IMR-90 (cell line): ENCODE measurements at regions not wholly inside any gene's neighbourhood (a gene's known extent, or its start where the extent isn't known, plus 50 kb on each side); places are given as distances from the start of the nearest gene placed in this dataset.

Experiments used
- BHLHE40 ChIP-seq: fragments of 150-350 bp; IDR thresholded peaks from 2 replicates; pipeline ENCODE4 v1.6.1; 2016; ENCODE audit warnings: mild to moderate bottlenecking, low read depth, low read length
- CEBPB ChIP-seq: IDR thresholded peaks from 2 replicates; pipeline ENCODE4 v1.6.1; 2012; ENCODE audit warnings: low read depth, low read length, improper control_type of control experiment
- CTCF ChIP-seq: conservative IDR thresholded peaks from 2 replicates; pipeline ENCODE4 v1.5.1; 2012; ENCODE audit warnings: mild to moderate bottlenecking, low read depth, low read length, improper control_type of control experiment
- ELK1 ChIP-seq: fragments of 150-350 bp; IDR thresholded peaks from 2 replicates; pipeline ENCODE4 v1.6.1; 2016; ENCODE audit warnings: low read depth, mild to moderate bottlenecking, low read length, moderate library complexity, borderline replicate concordance
- FOS ChIP-seq: fragments of 150-350 bp; IDR thresholded peaks from 2 replicates; pipeline ENCODE4 v1.6.1; 2016; ENCODE audit warnings: low read depth, low read length
- MAFK ChIP-seq: IDR thresholded peaks from 2 replicates; pipeline ENCODE4 v1.6.1; 2012; ENCODE audit warnings: low read depth, low read length, improper control_type of control experiment
- MAZ ChIP-seq: IDR thresholded peaks from 2 replicates; pipeline ENCODE4 v1.6.1; 2012; ENCODE audit warnings: low read depth, mild to moderate bottlenecking, low read length, improper control_type of control experiment, moderate library complexity, borderline replicate concordance
- MXI1 ChIP-seq: IDR thresholded peaks from 2 replicates; pipeline ENCODE4 v1.6.1; 2012; ENCODE audit warnings: low read depth, mild to moderate bottlenecking, low read length, moderate library complexity, borderline replicate concordance
- POLR2A ChIP-seq: IDR thresholded peaks from 2 replicates; pipeline ENCODE4 v1.6.1; 2012; ENCODE audit warnings: mild to moderate bottlenecking, low read depth, low read length
- RAD21 ChIP-seq: IDR thresholded peaks from 2 replicates; pipeline ENCODE4 v1.6.1; 2012; ENCODE audit warnings: low read length, improper control_type of control experiment
- RCOR1 ChIP-seq: IDR thresholded peaks from 2 replicates; pipeline ENCODE4 v1.6.1; 2012; ENCODE audit warnings: mild to moderate bottlenecking, low read length, improper control_type of control experiment; ENCODE audit not compliant: insufficient replicate concordance
- RFX5 ChIP-seq: IDR thresholded peaks from 2 replicates; pipeline ENCODE4 v1.8.0; 2012; ENCODE audit warnings: low read depth, mild to moderate bottlenecking, low read length, moderate library complexity
- USF2 ChIP-seq: fragments of 150-350 bp; IDR thresholded peaks from 2 replicates; pipeline ENCODE4 v1.6.1; 2017; ENCODE audit warnings: mild to moderate bottlenecking, antibody characterized with exemption, low read length, low read depth

GRCh38 chr16:86959091-86959651 is 358.0 kb downstream of the C16orf95 start:
- no peak for TF ChIP-seq RCOR1
- TF ChIP-seq CTCF = no peak
- TF ChIP-seq CEBPB = no peak
- TF ChIP-seq POLR2A = no peak
- TF ChIP-seq RFX5 = no peak
- TF ChIP-seq MAZ = no peak
- TF ChIP-seq ELK1 = no peak
- no peak for TF ChIP-seq RAD21
- TF ChIP-seq MXI1 = no peak
- no peak for TF ChIP-seq MAFK
- no peak for TF ChIP-seq BHLHE40
- no peak for TF ChIP-seq USF2
- no peak for TF ChIP-seq FOS
